ENCODE measurements at regions not wholly inside any gene's neighbourhood (a gene's known extent, or its start where the extent isn't known, plus 50 kb on each side); places are given as distances from the start of the nearest gene placed in this dataset.

- no peak for TF ChIP-seq CTCF (IDR thresholded peaks at IDR 0.05)
- no peak for TF ChIP-seq POLR2A (IDR thresholded peaks at IDR 0.05)
Measured at GRCh38 chr11:92546603-92547002, 322.0 kb downstream of the FAT3 start.
